ENCODE measurements at regions not wholly inside any gene's neighbourhood (a gene's known extent, or its start where the extent isn't known, plus 50 kb on each side); places are given as distances from the start of the nearest gene placed in this dataset.

- intact Hi-C loops (cut with micrococcal nuclease) = no loop called here
- no peaks in the 10 kb centered on the region for H3K36me3 ChIP-seq (replicated peaks in 1 of 2; ENCODE audit: control insufficient read depth in 1 of 2, insufficient read depth in 2 of 2, low read length in 2 of 2)
- H3K4me3 ChIP-seq (replicated peaks in 1 of 3; ENCODE audit: low read depth in 2 of 3, low read length in 3 of 3) = no peak overlapping the region
- H3K4me1 ChIP-seq (ENCODE audit: control insufficient read depth in 1 of 2, insufficient read depth in 2 of 2, low read length in 2 of 2) = no peaks in the 10 kb centered on the region
- peak in 1 of 3 donors; percentile 34 for DNase-seq
- no peak for TF ChIP-seq CTCF (IDR thresholded peaks at IDR 0.05)
- peaks cover 0 to under 1% of the 10 kb centered on the region in 2 donors for H3K9me3 ChIP-seq (replicated peaks in 1 of 2; ENCODE audit: control insufficient read depth in 1 of 2, insufficient read depth in 1 of 2, low read length in 2 of 2)
- H3K9me3 Mint-ChIP-seq = peaks cover 0 to 22% (median 8%) of the 10 kb centered on the region in 7 donors
- H3K27me3 Mint-ChIP-seq (ENCODE audit: low read depth in 3 of 3) = peaks cover 0 to 1% (median 0%) of the 10 kb centered on the region in 3 donors
- H4K20me1 ChIP-seq (ENCODE audit: insufficient read depth, low read length) = no peaks in the 10 kb centered on the region
- H3K4me2 ChIP-seq (replicated peaks; ENCODE audit: extremely low read depth, low read length, poor library complexity, severe bottlenecking) = no peak overlapping the region
- H3K27ac ChIP-seq (ENCODE audit: low read depth in 1 of 2, low read length in 2 of 2) = no peak overlapping the region
- H3K27me3 ChIP-seq (ENCODE audit: control insufficient read depth in 2 of 2, insufficient read depth in 2 of 2, low read length in 2 of 2) = no peaks in the 10 kb centered on the region
- no peak overlapping the region for H3K27ac Mint-ChIP-seq
- no peak overlapping the region for H2AFZ ChIP-seq (ENCODE audit: insufficient read depth, low read depth, low read length, poor library complexity, severe bottlenecking)
- 0% methylated on average over 1 of the region's 1 CpG for WGBS (ENCODE audit: insufficient coverage)
- H3K9ac ChIP-seq (ENCODE audit: insufficient read depth, low read length, poor library complexity, severe bottlenecking) = no peak overlapping the region
- no peaks in the 10 kb centered on the region for H3K36me3 Mint-ChIP-seq
- H3K4me1 Mint-ChIP-seq = peaks cover 5% of the 10 kb centered on the region
- H3K79me2 ChIP-seq (ENCODE audit: insufficient read depth, low read length) = no peaks in the 10 kb centered on the region
- H3K4me3 Mint-ChIP-seq = no peak overlapping the region
Measured at GRCh38 chr2:33897741-33898140, 298.6 kb upstream of the FAM98A start.

GRCh38 chr2:33893824-33894223 lies 294.7 kb upstream of the FAM98A start:
- no peak for DNase-seq
- H4K20me1 ChIP-seq (ENCODE audit: insufficient read depth, low read length) = no peaks in the 10 kb centered on the region
- no peaks in the 10 kb centered on the region for H3K36me3 Mint-ChIP-seq
- H3K27ac Mint-ChIP-seq = no peak overlapping the region
- intact Hi-C loops (cut with micrococcal nuclease) = no loop called here
- H3K4me2 ChIP-seq (replicated peaks; ENCODE audit: extremely low read depth, low read length, poor library complexity, severe bottlenecking) = no peak overlapping the region
- no peaks in the 10 kb centered on the region for H3K27me3 ChIP-seq (ENCODE audit: control insufficient read depth in 2 of 2, insufficient read depth in 2 of 2, low read length in 2 of 2)
- peaks cover 0 to 4% (median 2%) of the 10 kb centered on the region in 3 donors for H3K27me3 Mint-ChIP-seq (ENCODE audit: low read depth in 3 of 3)
- no peaks in the 10 kb centered on the region for H3K79me2 ChIP-seq (ENCODE audit: insufficient read depth, low read length)
- no peak overlapping the region for H3K27ac ChIP-seq (ENCODE audit: low read depth in 1 of 2, low read length in 2 of 2)
- peaks cover 5% of the 10 kb centered on the region for H3K4me1 Mint-ChIP-seq
- no peaks in the 10 kb centered on the region for H3K4me1 ChIP-seq (ENCODE audit: control insufficient read depth in 1 of 2, insufficient read depth in 2 of 2, low read length in 2 of 2)
- H3K36me3 ChIP-seq (replicated peaks in 1 of 2; ENCODE audit: control insufficient read depth in 1 of 2, insufficient read depth in 2 of 2, low read length in 2 of 2) = no peaks in the 10 kb centered on the region
- H3K9me3 ChIP-seq (replicated peaks in 1 of 2; ENCODE audit: control insufficient read depth in 1 of 2, insufficient read depth in 1 of 2, low read length in 2 of 2) = no peaks in the 10 kb centered on the region
- no peak overlapping the region for H3K9ac ChIP-seq (ENCODE audit: insufficient read depth, low read length, poor library complexity, severe bottlenecking)
- H3K9me3 Mint-ChIP-seq = peaks cover 0 to 23% (median 10%) of the 10 kb centered on the region in 7 donors
- H3K4me3 Mint-ChIP-seq = no peak overlapping the region
- WGBS (ENCODE audit: insufficient coverage) = no CpG with 5 or more reads among the region's 1 CpG
- no peak overlapping the region for H2AFZ ChIP-seq (ENCODE audit: insufficient read depth, low read depth, low read length, poor library complexity, severe bottlenecking)
- no peak for TF ChIP-seq CTCF (IDR thresholded peaks at IDR 0.05)
- H3K4me3 ChIP-seq (replicated peaks in 1 of 3; ENCODE audit: low read depth in 2 of 3, low read length in 3 of 3) = no peak overlapping the region

Data from CD14-positive monocyte (primary cell).